ENCODE measurements at regions not wholly inside any gene's neighbourhood (a gene's known extent, or its start where the extent isn't known, plus 50 kb on each side); places are given as distances from the start of the nearest gene placed in this dataset.

- TF ChIP-seq POLR2A (IDR thresholded peaks at IDR 0.05): no peak
- no peak for TF ChIP-seq CTCF (IDR thresholded peaks at IDR 0.05)
- Histone ChIP-seq H3K4me1 (no peaks in the 10 kb centered on the region), H3K27me3 (no peaks in the 10 kb centered on the region), H3K4me3 (no peak overlapping the region), H3K27ac (no peak overlapping the region), H3K9me3 (no peaks in the 10 kb centered on the region), H3K36me3 (no peaks in the 10 kb centered on the region)
- intact Hi-C loops (cut with DNase I): no loop called here
- DNase-seq: no peak
- no peak for ATAC-seq
- WGBS (ENCODE audit: insufficient coverage, low coverage, low lambda C conversion rate, missing lambda C conversion rate): 32% methylated on average over 3 of the region's 3 CpGs
These were observed 164.3 kb downstream of the SLC24A2 start for GRCh38 chr9:19624519-19624918.

- Histone ChIP-seq H3K4me1 (no peaks in the 10 kb centered on the region), H3K27ac (no peak overlapping the region), H3K36me3 (no peaks in the 10 kb centered on the region), H3K9me3 (no peaks in the 10 kb centered on the region), H3K27me3 (no peaks in the 10 kb centered on the region), H3K4me3 (no peak overlapping the region)
- ATAC-seq: no peak
- intact Hi-C loops (cut with DNase I): no loop called here
- DNase-seq: no peak
- WGBS (ENCODE audit: insufficient coverage, low coverage, low lambda C conversion rate, missing lambda C conversion rate): 21% methylated on average over 4 of the region's 4 CpGs
- TF ChIP-seq CTCF (IDR thresholded peaks at IDR 0.05): no peak
- no peak for TF ChIP-seq POLR2A (IDR thresholded peaks at IDR 0.05)
These were observed 164.9 kb downstream of the SLC24A2 start for GRCh38 chr9:19623941-19624340.

- no peaks in the 10 kb centered on the region for H3K9me3 ChIP-seq
- intact Hi-C loops (cut with DNase I): no loop called here
- H3K4me1 ChIP-seq: no peaks in the 10 kb centered on the region
- no peaks in the 10 kb centered on the region for H3K27me3 ChIP-seq
- H3K36me3 ChIP-seq: no peaks in the 10 kb centered on the region
- H3K4me3 ChIP-seq: no peak overlapping the region
- ATAC-seq: no peak
- no peak for DNase-seq
- no peak overlapping the region for H3K27ac ChIP-seq
- WGBS (ENCODE audit: insufficient coverage, low coverage, low lambda C conversion rate, missing lambda C conversion rate): 8% methylated on average over 4 of the region's 4 CpGs
- TF ChIP-seq POLR2A (IDR thresholded peaks at IDR 0.05) (no peak), CTCF (IDR thresholded peaks at IDR 0.05) (no peak)
These were observed 168.5 kb downstream of the SLC24A2 start for GRCh38 chr9:19620326-19620725.

GRCh38 chr9:19619221-19619620, 169.6 kb downstream of the SLC24A2 start:
- no peak for ATAC-seq
- Histone ChIP-seq H3K27ac (no peak overlapping the region), H3K4me3 (no peak overlapping the region), H3K4me1 (no peaks in the 10 kb centered on the region), H3K9me3 (no peaks in the 10 kb centered on the region), H3K27me3 (no peaks in the 10 kb centered on the region), H3K36me3 (no peaks in the 10 kb centered on the region)
- TF ChIP-seq POLR2A (IDR thresholded peaks at IDR 0.05) (no peak), CTCF (IDR thresholded peaks at IDR 0.05) (no peak)
- intact Hi-C loops (cut with DNase I): no loop called here
- DNase-seq: no peak
- 45% methylated on average over 5 of the region's 7 CpGs for WGBS (ENCODE audit: insufficient coverage, low coverage, low lambda C conversion rate, missing lambda C conversion rate)

- no peaks in the 10 kb centered on the region for H3K9me3 ChIP-seq
- H3K4me1 ChIP-seq: no peaks in the 10 kb centered on the region
- intact Hi-C loops (cut with DNase I): no loop called here
- WGBS (ENCODE audit: insufficient coverage, low coverage, low lambda C conversion rate, missing lambda C conversion rate): 25% methylated on average over 2 of the region's 2 CpGs
- H3K27ac ChIP-seq: no peak overlapping the region
- no peak for ATAC-seq
- no peak overlapping the region for H3K4me3 ChIP-seq
- no peak for DNase-seq
- no peaks in the 10 kb centered on the region for H3K27me3 ChIP-seq
- no peaks in the 10 kb centered on the region for H3K36me3 ChIP-seq
- TF ChIP-seq CTCF (IDR thresholded peaks at IDR 0.05): no peak
- TF ChIP-seq POLR2A (IDR thresholded peaks at IDR 0.05): no peak
These were observed 170.0 kb downstream of the SLC24A2 start for GRCh38 chr9:19618816-19619215.

Measured in right lobe of liver (tissue), 6 donors.